ENCODE measurements at regions not wholly inside any gene's neighbourhood (a gene's known extent, or its start where the extent isn't known, plus 50 kb on each side); places are given as distances from the start of the nearest gene placed in this dataset.

GRCh38 chr6:113693851-113694250 lies 163.3 kb upstream of the MARCKS start:
- TF ChIP-seq, protein P1, sequence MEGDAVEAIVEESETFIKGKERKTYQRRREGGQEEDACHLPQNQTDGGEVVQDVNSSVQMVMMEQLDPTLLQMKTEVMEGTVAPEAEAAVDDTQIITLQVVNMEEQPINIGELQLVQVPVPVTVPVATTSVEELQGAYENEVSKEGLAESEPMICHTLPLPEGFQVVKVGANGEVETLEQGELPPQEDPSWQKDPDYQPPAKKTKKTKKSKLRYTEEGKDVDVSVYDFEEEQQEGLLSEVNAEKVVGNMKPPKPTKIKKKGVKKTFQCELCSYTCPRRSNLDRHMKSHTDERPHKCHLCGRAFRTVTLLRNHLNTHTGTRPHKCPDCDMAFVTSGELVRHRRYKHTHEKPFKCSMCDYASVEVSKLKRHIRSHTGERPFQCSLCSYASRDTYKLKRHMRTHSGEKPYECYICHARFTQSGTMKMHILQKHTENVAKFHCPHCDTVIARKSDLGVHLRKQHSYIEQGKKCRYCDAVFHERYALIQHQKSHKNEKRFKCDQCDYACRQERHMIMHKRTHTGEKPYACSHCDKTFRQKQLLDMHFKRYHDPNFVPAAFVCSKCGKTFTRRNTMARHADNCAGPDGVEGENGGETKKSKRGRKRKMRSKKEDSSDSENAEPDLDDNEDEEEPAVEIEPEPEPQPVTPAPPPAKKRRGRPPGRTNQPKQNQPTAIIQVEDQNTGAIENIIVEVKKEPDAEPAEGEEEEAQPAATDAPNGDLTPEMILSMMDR (IDR thresholded peaks at IDR 0.05; ENCODE audit: low read depth, low read length, missing control alignments): no peak
- no peak for DNase-seq (ENCODE audit: extremely low read depth, low read depth)

GRCh38 chr6:113694278-113695077 lies 162.7 kb upstream of the MARCKS start:
- no peak for DNase-seq (ENCODE audit: extremely low read depth, low read depth)
- H3K4me3 ChIP-seq (replicated peaks; ENCODE audit: low read depth, low read length): no peak overlapping the region
- TF ChIP-seq, protein P1 (IDR thresholded peaks at IDR 0.05; ENCODE audit: low read depth, low read length, missing control alignments): no peak

More at GRCh38 chr6:113693851-113694250, 163.3 kb upstream of the MARCKS start:
- H3K4me3 ChIP-seq (replicated peaks; ENCODE audit: low read depth, low read length): no peak overlapping the region

DNA sequence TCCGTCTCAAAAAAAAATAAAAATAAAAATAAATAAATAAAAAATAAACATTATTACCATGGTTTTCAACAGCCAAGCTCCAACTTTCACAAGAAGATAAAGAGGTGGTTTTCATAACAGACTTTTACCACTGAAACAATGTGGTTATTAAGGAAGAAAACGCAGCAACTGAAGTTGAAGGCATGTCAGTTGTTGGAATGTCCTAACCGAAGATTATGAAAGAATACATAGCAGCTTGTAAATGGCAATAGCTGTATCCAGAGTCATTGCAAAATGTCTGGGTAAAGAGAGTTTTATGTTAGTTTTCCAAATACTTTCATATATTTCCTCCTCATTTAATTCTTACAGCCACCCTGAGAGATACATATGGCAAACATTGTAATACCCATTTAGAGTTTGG lies 161.6 kb upstream of the MARCKS start:
- no peak for DNase-seq (ENCODE audit: extremely low read depth, low read depth)
- TF ChIP-seq, protein P1 (IDR thresholded peaks at IDR 0.05; ENCODE audit: low read depth, low read length, missing control alignments): no peak
- no peak overlapping the region for H3K4me3 ChIP-seq (replicated peaks; ENCODE audit: low read depth, low read length)

GRCh38 chr6:113696960-113697359 lies 160.2 kb upstream of the MARCKS start:
- no peak for DNase-seq (ENCODE audit: extremely low read depth, low read depth)
- TF ChIP-seq, protein P1 (IDR thresholded peaks at IDR 0.05; ENCODE audit: low read depth, low read length, missing control alignments): no peak

DNA sequence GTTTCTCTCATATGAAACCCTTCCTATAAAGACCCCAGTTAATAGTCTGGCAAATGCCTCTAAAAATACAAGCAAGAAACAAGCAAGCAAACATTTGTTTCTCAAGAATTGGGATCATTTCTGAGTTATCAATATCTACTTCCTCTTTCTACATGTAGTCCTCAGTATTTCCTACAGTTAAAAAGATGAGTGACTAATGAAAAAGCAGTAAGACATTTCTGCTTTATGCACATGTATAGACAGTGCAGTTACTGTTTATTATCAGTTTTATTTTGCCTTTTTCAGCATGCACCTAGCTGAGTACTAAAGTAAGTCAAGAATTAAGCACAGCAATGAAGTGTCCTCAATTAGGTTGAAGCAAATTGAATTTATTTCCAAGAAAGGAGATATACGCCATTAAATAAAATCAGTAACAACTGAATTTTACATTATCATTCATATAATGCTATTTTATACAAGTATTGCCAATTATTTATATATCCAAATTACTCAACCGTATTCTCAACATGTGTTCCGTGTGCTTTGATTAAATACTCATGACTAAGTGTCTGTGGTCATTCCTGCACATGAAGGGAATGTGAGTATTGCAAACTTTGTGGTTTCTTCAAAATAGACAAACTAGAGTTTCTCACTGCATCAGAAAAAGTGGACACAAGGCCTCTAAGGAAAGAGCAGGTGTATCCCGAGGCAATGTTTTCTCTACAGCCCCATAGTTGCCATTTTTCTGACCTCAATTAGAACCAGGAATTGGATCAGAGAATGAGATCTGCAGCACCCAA lies 159.3 kb upstream of the MARCKS start:
- TF ChIP-seq, protein P1 (IDR thresholded peaks at IDR 0.05; ENCODE audit: low read depth, low read length, missing control alignments): no peak
- DNase-seq (ENCODE audit: extremely low read depth, low read depth): peak; percentile 84
- no peak overlapping the region for H3K4me3 ChIP-seq (replicated peaks; ENCODE audit: low read depth, low read length)

More at GRCh38 chr6:113696960-113697359, 160.2 kb upstream of the MARCKS start:
- no peak overlapping the region for H3K4me3 ChIP-seq (replicated peaks; ENCODE audit: low read depth, low read length)

GRCh38 chr6:113699239-113699638 lies 157.9 kb upstream of the MARCKS start:
- H3K4me3 ChIP-seq (replicated peaks; ENCODE audit: low read depth, low read length): no peak overlapping the region
- TF ChIP-seq, protein P1 (IDR thresholded peaks at IDR 0.05; ENCODE audit: low read depth, low read length, missing control alignments): no peak
- DNase-seq (ENCODE audit: extremely low read depth, low read depth): no peak
